GM21717 (cell line): ENCODE measurements at regions not wholly inside any gene's neighbourhood (a gene's known extent, or its start where the extent isn't known, plus 50 kb on each side); places are given as distances from the start of the nearest gene placed in this dataset.
"Not testable (repeated sequence)": the region's sequence is repeated elsewhere in the genome, so short reads cannot be mapped to it uniquely, and the experiment has no call there.

ENCODE experiments used
- ATAC-seq: cut with Tn5 transposase; IDR thresholded peaks from one replicate; pipeline ENCODE4 v1.9.1; 2021; ENCODE audit warnings: mild to moderate bottlenecking, moderate library complexity; ENCODE audit not compliant: unreplicated experiment

GRCh38 chr1:120657804-120658203 lies 65.9 kb upstream of the NBPF26 start:
- ATAC-seq, result not testable (repeated sequence)

GRCh38 chr1:120658622-120659021 lies 65.1 kb upstream of the NBPF26 start:
- not testable (repeated sequence) for ATAC-seq

- ATAC-seq, result not testable (repeated sequence)
These were observed 64.6 kb upstream of the NBPF26 start for GRCh38 chr1:120659133-120659532.

GRCh38 chr1:120664376-120665249 lies 59.1 kb upstream of the NBPF26 start:
- ATAC-seq, result not testable (repeated sequence)

- not testable (repeated sequence) for ATAC-seq
These were observed 58.5 kb upstream of the NBPF26 start for GRCh38 chr1:120665250-120665577.

- ATAC-seq, result not testable (repeated sequence)
These were observed 55.6 kb upstream of the NBPF26 start for GRCh38 chr1:120668187-120668586.
